NB4 (cell line): ENCODE measurements at regions not wholly inside any gene's neighbourhood (a gene's known extent, or its start where the extent isn't known, plus 50 kb on each side); places are given as distances from the start of the nearest gene placed in this dataset.

Source experiments
- CTCF ChIP-seq: IDR thresholded peaks from one replicate; pipeline ENCODE4 v1.5.1; 2012; ENCODE audit warnings: low read depth, low read length
- MAX ChIP-seq: IDR thresholded peaks from 2 replicates; pipeline ENCODE4 v1.6.1; 2011; ENCODE audit warnings: low read depth, low read length

- TF ChIP-seq CTCF (no peak), MAX (no peak)
Observed at GRCh38 chrX:97700547-97700946, 816.8 kb downstream of the RPA4 start.
